ENCODE measurements at regions not wholly inside any gene's neighbourhood (a gene's known extent, or its start where the extent isn't known, plus 50 kb on each side); places are given as distances from the start of the nearest gene placed in this dataset.

- DNase-seq, result no peak
Observed at GRCh38 chr7:106776618-106777347, 88.3 kb upstream of the PIK3CG start.

GRCh38 chr7:106777674-106778299, 87.3 kb upstream of the PIK3CG start:
- no peak for DNase-seq

- no peak for DNase-seq
Observed at GRCh38 chr7:106778656-106779250, 86.3 kb upstream of the PIK3CG start.

- DNase-seq, result no peak
Observed at GRCh38 chr7:106779877-106780276, 85.2 kb upstream of the PIK3CG start.

- DNase-seq, result no peak
Observed at GRCh38 chr7:106781007-106781406, 84.1 kb upstream of the PIK3CG start.

- no peak for DNase-seq
Observed at GRCh38 chr7:106781828-106782544, 83.1 kb upstream of the PIK3CG start.

- no peak for DNase-seq
Observed at GRCh38 chr7:106783286-106783685, 81.8 kb upstream of the PIK3CG start.

- no peak for DNase-seq
Observed at GRCh38 chr7:106788637-106789036, 76.4 kb upstream of the PIK3CG start.

GRCh38 chr7:106791526-106791925, 73.6 kb upstream of the PIK3CG start:
- DNase-seq, result no peak

- no peak for DNase-seq
Observed at GRCh38 chr7:106792233-106792926, 72.7 kb upstream of the PIK3CG start.

- peak; percentile 46 for DNase-seq
Observed at GRCh38 chr7:106793015-106793975, 71.8 kb upstream of the PIK3CG start.

GRCh38 chr7:106794276-106795083, 70.6 kb upstream of the PIK3CG start:
- DNase-seq, result no peak

GRCh38 chr7:106795084-106795876, 69.8 kb upstream of the PIK3CG start:
- no peak for DNase-seq

- DNase-seq, result no peak
Observed at GRCh38 chr7:106795877-106796231, 69.2 kb upstream of the PIK3CG start.

- no peak for DNase-seq
Observed at GRCh38 chr7:106797937-106798336, 67.1 kb upstream of the PIK3CG start.

GRCh38 chr7:106802589-106802988, 62.5 kb upstream of the PIK3CG start:
- no peak for DNase-seq

GRCh38 chr7:106806556-106806955, 58.5 kb upstream of the PIK3CG start:
- DNase-seq, result no peak

- DNase-seq, result no peak
Observed at GRCh38 chr7:106807474-106807873, 57.6 kb upstream of the PIK3CG start.

GRCh38 chr7:106808967-106809635, 56.0 kb upstream of the PIK3CG start:
- DNase-seq, result no peak

- no peak for DNase-seq
Observed at GRCh38 chr7:106811472-106811871, 53.6 kb upstream of the PIK3CG start.

Data from CD4-positive, alpha-beta T cell treated with Interleukin-4 for 4 hours (primary cell).